ENCODE measurements at regions not wholly inside any gene's neighbourhood (a gene's known extent, or its start where the extent isn't known, plus 50 kb on each side); places are given as distances from the start of the nearest gene placed in this dataset.
"Not testable (repeated sequence)": the region's sequence is repeated elsewhere in the genome, so short reads cannot be mapped to it uniquely, and the experiment has no call there.

GRCh38 chr5:21494033-21494432, 1359.1 kb downstream of the CDH12 start:
- intact Hi-C loops (cut with DNase I); DNase-seq; ATAC-seq: not testable (repeated sequence)

- intact Hi-C loops (cut with DNase I); ATAC-seq; DNase-seq: not testable (repeated sequence)
Measured at GRCh38 chr5:21491182-21491581, 1362.0 kb downstream of the CDH12 start.

- DNase-seq; intact Hi-C loops (cut with DNase I); ATAC-seq: not testable (repeated sequence)
Measured at GRCh38 chr5:21488828-21489227, 1364.3 kb downstream of the CDH12 start.

- intact Hi-C loops (cut with DNase I); DNase-seq; ATAC-seq: not testable (repeated sequence)
Measured at GRCh38 chr5:21485458-21486000, 1367.6 kb downstream of the CDH12 start.

GRCh38 chr5:21484498-21484889, 1368.7 kb downstream of the CDH12 start:
- ATAC-seq; intact Hi-C loops (cut with DNase I): not testable (repeated sequence)
- peak; percentile 45 for DNase-seq

- ATAC-seq; intact Hi-C loops (cut with DNase I): not testable (repeated sequence)
- peak; percentile 42 for DNase-seq
Measured at GRCh38 chr5:21483790-21484497, 1369.2 kb downstream of the CDH12 start.

GRCh38 chr5:21482983-21483650, 1370.0 kb downstream of the CDH12 start:
- ATAC-seq; intact Hi-C loops (cut with DNase I): not testable (repeated sequence)
- DNase-seq: peak; percentile 43

- intact Hi-C loops (cut with DNase I); ATAC-seq: not testable (repeated sequence)
- peak; percentile 53 for DNase-seq
Measured at GRCh38 chr5:21482522-21482921, 1370.6 kb downstream of the CDH12 start.

- ATAC-seq; intact Hi-C loops (cut with DNase I): not testable (repeated sequence)
- DNase-seq: peak; percentile 40
Measured at GRCh38 chr5:21481320-21482270, 1371.5 kb downstream of the CDH12 start.

GRCh38 chr5:21480054-21480453, 1373.1 kb downstream of the CDH12 start:
- ATAC-seq; intact Hi-C loops (cut with DNase I); DNase-seq: not testable (repeated sequence)

- DNase-seq; ATAC-seq; intact Hi-C loops (cut with DNase I): not testable (repeated sequence)
Measured at GRCh38 chr5:21473981-21474380, 1379.2 kb downstream of the CDH12 start.

GRCh38 chr5:21473436-21473835, 1379.7 kb downstream of the CDH12 start:
- DNase-seq; intact Hi-C loops (cut with DNase I); ATAC-seq: not testable (repeated sequence)

GRCh38 chr5:21471691-21472090, 1381.5 kb downstream of the CDH12 start:
- intact Hi-C loops (cut with DNase I); ATAC-seq; DNase-seq: not testable (repeated sequence)

- peak; percentile 38 to 44 for ATAC-seq
- DNase-seq; intact Hi-C loops (cut with DNase I): not testable (repeated sequence)
Measured at GRCh38 chr5:21469523-21470101, 1383.5 kb downstream of the CDH12 start.

GRCh38 chr5:21467544-21467943, 1385.6 kb downstream of the CDH12 start:
- not testable (repeated sequence) for ATAC-seq

GRCh38 chr5:21459744-21460073, 1393.4 kb downstream of the CDH12 start:
- intact Hi-C loops (cut with DNase I); ATAC-seq; DNase-seq: not testable (repeated sequence)

More at GRCh38 chr5:21467544-21467943, 1385.6 kb downstream of the CDH12 start:
- intact Hi-C loops (cut with DNase I); DNase-seq: not testable (repeated sequence)

GRCh38 chr5:21452449-21452848, 1400.7 kb downstream of the CDH12 start:
- intact Hi-C loops (cut with DNase I): no loop called here
- ATAC-seq (no peak), DNase-seq (no peak)

GRCh38 chr5:21432646-21433045, 1420.5 kb downstream of the CDH12 start:
- intact Hi-C loops (cut with DNase I): no loop called here
- ATAC-seq: no peak

GRCh38 chr5:21424907-21425306, 1428.2 kb downstream of the CDH12 start:
- ATAC-seq: no peak
- no peak for DNase-seq
- intact Hi-C loops (cut with DNase I): no loop called here

More at GRCh38 chr5:21432646-21433045, 1420.5 kb downstream of the CDH12 start:
- no peak for DNase-seq
